Neutrophil (primary cell): ENCODE measurements at regions not wholly inside any gene's neighbourhood (a gene's known extent, or its start where the extent isn't known, plus 50 kb on each side); places are given as distances from the start of the nearest gene placed in this dataset.

Experiments used
- H3K27ac ChIP-seq: fragments of 200-600 bp; sonication (generic); 2 replicates; pipeline ENCODE4 v1.5.1; 2016; ENCODE audit warnings: mild to moderate bottlenecking, moderate library complexity
- H3K27me3 ChIP-seq: fragments of 200-600 bp; sonication (generic); 2 replicates; pipeline ENCODE4 v1.6.0; 2016; ENCODE audit warnings: mild to moderate bottlenecking
- H3K36me3 ChIP-seq: fragments of 200-600 bp; sonication (generic); 2 replicates; pipeline ENCODE4 v1.5.1; 2017
- H3K4me1 ChIP-seq, 2 experiments: fragments of 200-600 bp in 1 of 2; sonication (generic) in 1 of 2; 1 replicate in 1 of 2; 2 replicates in 1 of 2; pipeline versions ENCODE4 v1.5.1 to v1.6.1; 2013 to 2016; ENCODE audit warnings: low read depth in 1 of 2, low read length in 1 of 2, mild to moderate bottlenecking in 1 of 2, moderate library complexity in 1 of 2; ENCODE audit not compliant: control insufficient read depth in 1 of 2, insufficient read depth in 1 of 2
- H3K4me3 ChIP-seq, 2 experiments: fragments of 200-600 bp in 1 of 2; sonication (generic) in 1 of 2; 1 replicate in 1 of 2; 2 replicates in 1 of 2; pipeline ENCODE4 v1.5.1; 2013 to 2016; ENCODE audit warnings: low read depth in 1 of 2, low read length in 1 of 2, mild to moderate bottlenecking in 1 of 2, moderate library complexity in 1 of 2
- H3K9me3 ChIP-seq: fragments of 200-600 bp; sonication (generic); 2 replicates; pipeline ENCODE4 v1.5.1; 2016
- CTCF ChIP-seq: fragments of 200-600 bp; sonication (generic); IDR thresholded peaks from 2 replicates; pipeline ENCODE4 v1.5.1; 2016; ENCODE audit warnings: antibody characterized with exemption

GRCh38 chr2:21580391-21580790 is 456.6 kb downstream of the TDRD15 start:
- H3K4me3 ChIP-seq, result no peak overlapping the region
- H3K4me1 ChIP-seq, result no peaks in the 10 kb centered on the region
- H3K27ac ChIP-seq, result no peak overlapping the region
- H3K9me3 ChIP-seq, result no peaks in the 10 kb centered on the region
- no peaks in the 10 kb centered on the region for H3K27me3 ChIP-seq
- TF ChIP-seq CTCF, result no peak
- H3K36me3 ChIP-seq, result no peaks in the 10 kb centered on the region

- H3K9me3 ChIP-seq, result no peaks in the 10 kb centered on the region
- H3K27me3 ChIP-seq, result no peaks in the 10 kb centered on the region
- no peak for TF ChIP-seq CTCF
- no peaks in the 10 kb centered on the region for H3K4me1 ChIP-seq
- no peak overlapping the region for H3K27ac ChIP-seq
- H3K4me3 ChIP-seq, result no peak overlapping the region
- H3K36me3 ChIP-seq, result no peaks in the 10 kb centered on the region
Observed at GRCh38 chr2:21585881-21586280, 462.1 kb downstream of the TDRD15 start.

- Histone ChIP-seq H3K27me3 (no peaks in the 10 kb centered on the region), H3K9me3 (no peaks in the 10 kb centered on the region), H3K4me1 (no peaks in the 10 kb centered on the region), H3K4me3 (no peak overlapping the region), H3K36me3 (no peaks in the 10 kb centered on the region), H3K27ac (no peak overlapping the region)
- no peak for TF ChIP-seq CTCF
Observed at GRCh38 chr2:21590026-21590690, 466.4 kb downstream of the TDRD15 start.

- TF ChIP-seq CTCF, result no peak
- no peaks in the 10 kb centered on the region for H3K9me3 ChIP-seq
- no peaks in the 10 kb centered on the region for H3K36me3 ChIP-seq
- no peak overlapping the region for H3K4me3 ChIP-seq
- H3K27ac ChIP-seq, result no peak overlapping the region
- H3K4me1 ChIP-seq, result no peaks in the 10 kb centered on the region
- H3K27me3 ChIP-seq, result no peaks in the 10 kb centered on the region
Observed at GRCh38 chr2:21591926-21592325, 468.2 kb downstream of the TDRD15 start.

GRCh38 chr2:21599417-21599816 is 475.6 kb downstream of the TDRD15 start:
- Histone ChIP-seq H3K9me3 (no peaks in the 10 kb centered on the region), H3K27ac (no peak overlapping the region), H3K27me3 (no peaks in the 10 kb centered on the region), H3K4me1 (no peaks in the 10 kb centered on the region), H3K4me3 (no peak overlapping the region), H3K36me3 (no peaks in the 10 kb centered on the region)
- no peak for TF ChIP-seq CTCF

- Histone ChIP-seq H3K27ac (no peak overlapping the region), H3K4me1 (no peaks in the 10 kb centered on the region), H3K9me3 (no peaks in the 10 kb centered on the region), H3K4me3 (no peak overlapping the region), H3K27me3 (no peaks in the 10 kb centered on the region), H3K36me3 (no peaks in the 10 kb centered on the region)
- no peak for TF ChIP-seq CTCF
Observed at GRCh38 chr2:21602789-21603188, 479.0 kb downstream of the TDRD15 start.
